ENCODE measurements at regions not wholly inside any gene's neighbourhood (a gene's known extent, or its start where the extent isn't known, plus 50 kb on each side); places are given as distances from the start of the nearest gene placed in this dataset.

- H3K27ac ChIP-seq = no peak overlapping the region
- no peak for TF ChIP-seq CTCF (IDR thresholded peaks at IDR 0.05)
- no peak for TF ChIP-seq POLR2A (IDR thresholded peaks at IDR 0.05)
- no peak overlapping the region for H3K4me3 ChIP-seq
- DNase-seq = no peak
- H3K9me3 ChIP-seq = no peaks in the 10 kb centered on the region
- H3K4me1 ChIP-seq = no peaks in the 10 kb centered on the region
- no peaks in the 10 kb centered on the region for H3K36me3 ChIP-seq
- H3K27me3 ChIP-seq = no peaks in the 10 kb centered on the region
These were observed 929.5 kb upstream of the ROBO1 start for GRCh38 chr3:80697291-80697690.

- Histone ChIP-seq H3K4me1 (no peaks in the 10 kb centered on the region), H3K9me3 (no peaks in the 10 kb centered on the region), H3K4me3 (no peak overlapping the region), H3K27me3 (no peaks in the 10 kb centered on the region), H3K36me3 (no peaks in the 10 kb centered on the region), H3K27ac (no peak overlapping the region)
- no peak for DNase-seq
- TF ChIP-seq CTCF (IDR thresholded peaks at IDR 0.05) (no peak), POLR2A (IDR thresholded peaks at IDR 0.05) (no peak)
These were observed 928.5 kb upstream of the ROBO1 start for GRCh38 chr3:80696280-80696679.

- Histone ChIP-seq H3K9me3 (no peaks in the 10 kb centered on the region), H3K4me3 (no peak overlapping the region), H3K27ac (no peak overlapping the region), H3K36me3 (no peaks in the 10 kb centered on the region), H3K27me3 (no peaks in the 10 kb centered on the region), H3K4me1 (no peaks in the 10 kb centered on the region)
- TF ChIP-seq CTCF (IDR thresholded peaks at IDR 0.05) (peak in 4 of 6 experiments; percentile 15 to 46 (median 28)), POLR2A (IDR thresholded peaks at IDR 0.05) (no peak)
- DNase-seq = no peak
These were observed 921.0 kb upstream of the ROBO1 start for GRCh38 chr3:80688814-80689213.

GRCh38 chr3:80682951-80683350, 915.2 kb upstream of the ROBO1 start:
- no peak for DNase-seq
- Histone ChIP-seq H3K27ac (no peak overlapping the region), H3K4me3 (no peak overlapping the region), H3K27me3 (no peaks in the 10 kb centered on the region), H3K36me3 (no peaks in the 10 kb centered on the region), H3K4me1 (no peaks in the 10 kb centered on the region), H3K9me3 (no peaks in the 10 kb centered on the region)
- TF ChIP-seq POLR2A (IDR thresholded peaks at IDR 0.05) (no peak), CTCF (IDR thresholded peaks at IDR 0.05) (no peak)

GRCh38 chr3:80682235-80682634, 914.4 kb upstream of the ROBO1 start:
- no peak for DNase-seq
- H3K36me3 ChIP-seq = no peaks in the 10 kb centered on the region
- no peak overlapping the region for H3K27ac ChIP-seq
- no peak for TF ChIP-seq CTCF (IDR thresholded peaks at IDR 0.05)
- TF ChIP-seq POLR2A (IDR thresholded peaks at IDR 0.05) = no peak
- no peaks in the 10 kb centered on the region for H3K27me3 ChIP-seq
- H3K4me1 ChIP-seq = no peaks in the 10 kb centered on the region
- no peak overlapping the region for H3K4me3 ChIP-seq
- no peaks in the 10 kb centered on the region for H3K9me3 ChIP-seq

GRCh38 chr3:80677796-80678195, 910.0 kb upstream of the ROBO1 start:
- DNase-seq = no peak
- Histone ChIP-seq H3K4me3 (no peak overlapping the region), H3K4me1 (no peaks in the 10 kb centered on the region), H3K27ac (no peak overlapping the region), H3K27me3 (no peaks in the 10 kb centered on the region), H3K36me3 (no peaks in the 10 kb centered on the region), H3K9me3 (no peaks in the 10 kb centered on the region)
- no peak for TF ChIP-seq POLR2A (IDR thresholded peaks at IDR 0.05)
- TF ChIP-seq CTCF (IDR thresholded peaks at IDR 0.05) = no peak

Measured in Peyer's patch (tissue), 4 donors.